ENCODE measurements at regions not wholly inside any gene's neighbourhood (a gene's known extent, or its start where the extent isn't known, plus 50 kb on each side); places are given as distances from the start of the nearest gene placed in this dataset.
A peak's percentile ranks its signal among the peaks of the same experiment; 100 is the strongest.

DNA sequence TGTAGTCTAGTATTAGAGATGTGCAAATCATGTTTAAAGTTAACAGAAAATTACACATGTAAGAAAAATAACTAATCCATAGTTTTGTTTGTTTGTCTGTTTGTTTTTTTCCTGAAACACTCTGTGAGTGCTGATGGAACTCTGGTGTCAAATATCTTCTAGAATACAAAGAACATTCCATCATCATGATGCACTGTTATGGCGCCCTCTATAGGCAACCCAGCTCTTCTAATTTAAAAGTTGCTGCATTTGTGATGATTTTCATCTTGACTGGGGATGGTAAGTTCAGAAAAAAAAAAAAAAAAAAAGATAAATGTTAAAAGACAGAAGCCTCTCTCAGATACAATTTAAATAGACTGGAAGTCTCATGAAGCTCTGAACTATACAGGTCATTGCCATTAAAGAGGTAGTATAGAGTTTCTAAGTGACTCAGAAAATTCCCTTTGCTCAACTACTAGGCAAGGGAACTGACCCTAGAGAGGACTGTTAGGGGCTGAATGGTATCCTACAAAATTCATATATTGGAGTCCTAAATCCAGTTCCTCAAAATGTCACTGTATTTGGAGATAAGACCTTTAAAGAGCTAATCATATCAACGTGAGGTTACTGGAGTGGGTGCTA, 597.2 kb upstream of the ANO3 start:
- Histone ChIP-seq H2AFZ (ENCODE audit: low read depth, low read length) (no peak overlapping the region), H3K79me2 (ENCODE audit: low read length) (no peaks in the 10 kb centered on the region), H3K36me3 (replicated peaks; ENCODE audit: low read depth, low read length) (no peaks in the 10 kb centered on the region), H3K4me1 (ENCODE audit: low read length) (no peaks in the 10 kb centered on the region), H3K27ac (ENCODE audit: low read length) (no peak overlapping the region), H3K27me3 (ENCODE audit: low read depth, low read length) (no peaks in the 10 kb centered on the region), H3K9ac (ENCODE audit: low read length) (no peak overlapping the region), H3K9me3 (ENCODE audit: insufficient read depth, low read length) (no peaks in the 10 kb centered on the region), H4K20me1 (ENCODE audit: insufficient read depth, low read length) (no peaks in the 10 kb centered on the region), H3K4me2 (ENCODE audit: low read length) (no peak overlapping the region), H3K4me3 (ENCODE audit: low read length) (no peak overlapping the region)
- no peak for TF ChIP-seq EZH2phosphoT487 (IDR thresholded peaks at IDR 0.05; ENCODE audit: low read depth)
- TF ChIP-seq, protein P1, sequence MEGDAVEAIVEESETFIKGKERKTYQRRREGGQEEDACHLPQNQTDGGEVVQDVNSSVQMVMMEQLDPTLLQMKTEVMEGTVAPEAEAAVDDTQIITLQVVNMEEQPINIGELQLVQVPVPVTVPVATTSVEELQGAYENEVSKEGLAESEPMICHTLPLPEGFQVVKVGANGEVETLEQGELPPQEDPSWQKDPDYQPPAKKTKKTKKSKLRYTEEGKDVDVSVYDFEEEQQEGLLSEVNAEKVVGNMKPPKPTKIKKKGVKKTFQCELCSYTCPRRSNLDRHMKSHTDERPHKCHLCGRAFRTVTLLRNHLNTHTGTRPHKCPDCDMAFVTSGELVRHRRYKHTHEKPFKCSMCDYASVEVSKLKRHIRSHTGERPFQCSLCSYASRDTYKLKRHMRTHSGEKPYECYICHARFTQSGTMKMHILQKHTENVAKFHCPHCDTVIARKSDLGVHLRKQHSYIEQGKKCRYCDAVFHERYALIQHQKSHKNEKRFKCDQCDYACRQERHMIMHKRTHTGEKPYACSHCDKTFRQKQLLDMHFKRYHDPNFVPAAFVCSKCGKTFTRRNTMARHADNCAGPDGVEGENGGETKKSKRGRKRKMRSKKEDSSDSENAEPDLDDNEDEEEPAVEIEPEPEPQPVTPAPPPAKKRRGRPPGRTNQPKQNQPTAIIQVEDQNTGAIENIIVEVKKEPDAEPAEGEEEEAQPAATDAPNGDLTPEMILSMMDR (IDR thresholded peaks at IDR 0.05; ENCODE audit: low read depth, low read length), result peak; percentile 59

DNA sequence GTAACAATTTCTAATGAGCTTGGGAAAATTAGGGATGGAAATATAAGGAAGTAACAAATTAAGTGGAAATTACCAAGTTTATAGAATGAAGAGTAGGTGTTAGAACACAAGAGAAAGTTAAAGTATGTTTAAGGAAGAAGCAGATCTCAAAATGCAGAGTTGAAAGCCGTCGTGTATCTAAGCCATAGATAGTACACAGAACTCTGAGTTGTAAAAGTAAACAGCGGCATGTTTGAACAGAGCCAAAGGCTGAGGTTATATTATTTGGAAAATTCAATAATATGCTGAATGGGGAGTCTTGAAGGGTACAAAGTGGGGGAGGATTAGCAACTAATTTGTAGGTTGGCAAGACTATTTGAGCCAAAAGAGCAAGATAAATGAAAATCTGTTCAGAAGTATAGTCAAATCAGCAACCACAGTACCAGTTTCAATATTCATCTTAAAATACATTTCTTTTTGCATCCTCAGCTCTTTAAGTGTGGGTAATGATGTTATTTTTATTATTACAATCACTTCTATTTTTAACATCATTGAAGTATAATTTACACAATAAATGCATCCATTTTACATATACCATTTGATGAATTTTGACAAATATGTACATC, 594.8 kb upstream of the ANO3 start:
- TF ChIP-seq, protein P1 (IDR thresholded peaks at IDR 0.05; ENCODE audit: low read depth, low read length), result no peak
- no peak for TF ChIP-seq EZH2phosphoT487 (IDR thresholded peaks at IDR 0.05; ENCODE audit: low read depth)
- Histone ChIP-seq H3K79me2 (ENCODE audit: low read length) (no peaks in the 10 kb centered on the region), H3K4me1 (ENCODE audit: low read length) (no peaks in the 10 kb centered on the region), H4K20me1 (ENCODE audit: insufficient read depth, low read length) (no peaks in the 10 kb centered on the region), H3K9me3 (ENCODE audit: insufficient read depth, low read length) (no peaks in the 10 kb centered on the region), H3K9ac (ENCODE audit: low read length) (no peak overlapping the region), H3K36me3 (replicated peaks; ENCODE audit: low read depth, low read length) (no peaks in the 10 kb centered on the region), H3K27ac (ENCODE audit: low read length) (no peak overlapping the region), H3K4me2 (ENCODE audit: low read length) (no peak overlapping the region), H2AFZ (ENCODE audit: low read depth, low read length) (no peak overlapping the region), H3K4me3 (ENCODE audit: low read length) (no peak overlapping the region), H3K27me3 (ENCODE audit: low read depth, low read length) (no peaks in the 10 kb centered on the region)

DNA sequence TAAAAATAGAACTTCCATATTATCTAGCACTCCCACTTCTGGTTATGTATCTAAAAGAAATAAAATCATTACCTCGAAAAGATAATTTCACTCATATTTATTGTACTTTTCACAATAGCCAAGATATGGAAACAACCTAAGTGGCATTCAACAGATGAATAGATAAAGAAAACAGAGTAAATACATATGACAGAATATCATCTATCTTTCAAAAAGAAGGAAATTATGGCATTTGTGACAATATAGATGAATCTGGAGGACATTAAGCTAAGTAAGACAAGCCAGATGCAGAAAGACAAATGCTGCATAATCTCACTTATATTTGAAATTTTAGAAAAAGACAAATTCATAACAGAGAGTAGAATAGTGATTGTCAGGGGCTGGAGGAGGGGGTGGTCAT, 590.0 kb upstream of the ANO3 start:
- H4K20me1 ChIP-seq (ENCODE audit: insufficient read depth, low read length), result no peaks in the 10 kb centered on the region
- no peak overlapping the region for H3K4me2 ChIP-seq (ENCODE audit: low read length)
- no peak overlapping the region for H3K27ac ChIP-seq (ENCODE audit: low read length)
- no peaks in the 10 kb centered on the region for H3K36me3 ChIP-seq (replicated peaks; ENCODE audit: low read depth, low read length)
- no peaks in the 10 kb centered on the region for H3K79me2 ChIP-seq (ENCODE audit: low read length)
- H3K27me3 ChIP-seq (ENCODE audit: low read depth, low read length), result no peaks in the 10 kb centered on the region
- TF ChIP-seq EZH2phosphoT487 (IDR thresholded peaks at IDR 0.05; ENCODE audit: low read depth), result no peak
- TF ChIP-seq, protein P1 (IDR thresholded peaks at IDR 0.05; ENCODE audit: low read depth, low read length), result no peak
- no peaks in the 10 kb centered on the region for H3K4me1 ChIP-seq (ENCODE audit: low read length)
- no peak overlapping the region for H2AFZ ChIP-seq (ENCODE audit: low read depth, low read length)
- H3K9me3 ChIP-seq (ENCODE audit: insufficient read depth, low read length), result no peaks in the 10 kb centered on the region
- no peak overlapping the region for H3K9ac ChIP-seq (ENCODE audit: low read length)
- no peak overlapping the region for H3K4me3 ChIP-seq (ENCODE audit: low read length)

DNA sequence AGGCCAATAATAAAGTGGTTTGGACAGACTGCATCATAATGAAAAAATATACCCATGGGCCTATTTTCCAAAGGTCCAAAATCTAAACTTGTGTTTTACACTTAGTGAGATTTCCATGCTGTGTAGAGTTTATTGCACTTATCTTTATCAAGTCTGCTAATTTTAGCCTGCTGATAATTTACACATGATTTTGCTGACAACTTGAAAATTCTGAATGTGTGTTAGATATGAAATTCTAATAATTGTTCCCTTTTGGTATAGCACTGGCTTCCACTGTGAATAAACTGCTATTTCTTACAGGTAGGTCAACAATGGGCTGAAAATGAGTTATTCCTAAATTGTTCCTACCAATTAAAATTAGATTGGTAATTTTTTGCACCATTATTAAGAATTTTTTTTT, 589.1 kb upstream of the ANO3 start:
- no peak for TF ChIP-seq EZH2phosphoT487 (IDR thresholded peaks at IDR 0.05; ENCODE audit: low read depth)
- TF ChIP-seq, protein P1 (IDR thresholded peaks at IDR 0.05; ENCODE audit: low read depth, low read length), result no peak
- no peaks in the 10 kb centered on the region for H3K79me2 ChIP-seq (ENCODE audit: low read length)
- H3K4me3 ChIP-seq (ENCODE audit: low read length), result no peak overlapping the region
- H3K4me1 ChIP-seq (ENCODE audit: low read length), result no peaks in the 10 kb centered on the region
- H3K4me2 ChIP-seq (ENCODE audit: low read length), result no peak overlapping the region
- H2AFZ ChIP-seq (ENCODE audit: low read depth, low read length), result no peak overlapping the region
- H3K9me3 ChIP-seq (ENCODE audit: insufficient read depth, low read length), result no peaks in the 10 kb centered on the region
- H3K27ac ChIP-seq (ENCODE audit: low read length), result no peak overlapping the region
- H3K9ac ChIP-seq (ENCODE audit: low read length), result no peak overlapping the region
- H4K20me1 ChIP-seq (ENCODE audit: insufficient read depth, low read length), result no peaks in the 10 kb centered on the region
- no peaks in the 10 kb centered on the region for H3K36me3 ChIP-seq (replicated peaks; ENCODE audit: low read depth, low read length)
- no peaks in the 10 kb centered on the region for H3K27me3 ChIP-seq (ENCODE audit: low read depth, low read length)
